ENCODE measurements at regions not wholly inside any gene's neighbourhood (a gene's known extent, or its start where the extent isn't known, plus 50 kb on each side); places are given as distances from the start of the nearest gene placed in this dataset.

- Histone ChIP-seq H2AK5ac (ENCODE audit: low read depth, low read length) (no peak overlapping the region), H3K9me1 (ENCODE audit: insufficient read depth, low read length) (no peaks in the 10 kb centered on the region), H2AFZ (replicated peaks; ENCODE audit: low read length, poor library complexity) (no peak overlapping the region), H3K23ac (ENCODE audit: low read depth, low read length) (no peak overlapping the region), H3K27me3 (ENCODE audit: control insufficient read depth, insufficient read depth, low read length) (no peaks in the 10 kb centered on the region), H2AK9ac (replicated peaks; ENCODE audit: low read depth, low read length, poor library complexity) (no peak overlapping the region), H3K9me3 (ENCODE audit: control insufficient read depth, insufficient read depth, low read length) (no peaks in the 10 kb centered on the region; the same call in 1 of the 2 replicates), H2BK5ac (ENCODE audit: low read depth, low read length, poor library complexity, severe bottlenecking) (no peak overlapping the region), H3K36me3 (ENCODE audit: control insufficient read depth, insufficient read depth, low read length) (no peaks in the 10 kb centered on the region), H3K4me2 (ENCODE audit: low read depth, low read length) (no peak overlapping the region), H3K9ac (ENCODE audit: low read depth, low read length) (no peak overlapping the region), H2BK20ac (ENCODE audit: low read depth, low read length) (no peak overlapping the region), H3K27ac (ENCODE audit: insufficient read depth, low read length) (no peak overlapping the region), H3K14ac (replicated peaks; ENCODE audit: low read depth, low read length) (no peak overlapping the region), H3K18ac (ENCODE audit: low read depth, low read length) (no peak overlapping the region), H4K8ac (ENCODE audit: low read depth in 2 of 2, low read length in 2 of 2) (no peak overlapping the region), H3K79me1 (ENCODE audit: low read depth in 1 of 2, low read length in 2 of 2) (no peaks in the 10 kb centered on the region), H3K56ac (ENCODE audit: extremely low read depth, insufficient read depth, low read length) (no peak overlapping the region), H3K4me3 (ENCODE audit: insufficient read depth, low read depth, low read length) (no peak overlapping the region), H2BK120ac (ENCODE audit: low read depth, low read length) (no peak overlapping the region), H2BK15ac (ENCODE audit: low read depth, low read length) (no peak overlapping the region), H4K20me1 (ENCODE audit: insufficient read depth, low read length) (no peaks in the 10 kb centered on the region), H3K4me1 (ENCODE audit: control insufficient read depth, insufficient read depth, low read length) (no peaks in the 10 kb centered on the region), H4K91ac (ENCODE audit: insufficient read depth, low read depth, low read length) (no peak overlapping the region), H4K5ac (ENCODE audit: low read depth, low read length) (no peak overlapping the region), H3K4ac (ENCODE audit: low read depth, low read length) (no peak overlapping the region)
- ChIA-PET CTCF (no interaction called here), POLR2A (ENCODE audit: unreplicated experiment) (no interaction called here)
- dilution Hi-C loops (cut with HindIII; ENCODE audit: low sequenced_read_pairs, unreplicated experiment) (no loop called here), intact Hi-C loops (cut with micrococcal nuclease) (no loop called here), in situ Hi-C loops (cut with MboI; ENCODE audit: low sequenced_read_pairs) (no loop called here)
- WGBS, 2 experiments (ENCODE audit: extremely low coverage in 2 of 2, insufficient read length in 1 of 2) = no CpG with 5 or more reads among the region's 5 CpGs
- TF ChIP-seq NFE2L2 (IDR thresholded peaks at IDR 0.05; ENCODE audit: low read depth, low read length) (no peak), FOS (IDR thresholded peaks at IDR 0.05; ENCODE audit: low read depth, low read length) (no peak), MAZ (IDR thresholded peaks at IDR 0.05; ENCODE audit: borderline replicate concordance, low read depth, low read length) (no peak), RCOR1 (IDR thresholded peaks at IDR 0.05; ENCODE audit: insufficient replicate concordance, low read length) (no peak), POLR2A (IDR thresholded peaks at IDR 0.05; ENCODE audit: low read depth, low read length) (no peak), MAFK (IDR thresholded peaks at IDR 0.05; ENCODE audit: low read depth, low read length) (no peak), SMC3 (IDR thresholded peaks at IDR 0.05; ENCODE audit: low read depth, low read length) (no peak), MXI1 (IDR thresholded peaks at IDR 0.05; ENCODE audit: borderline replicate concordance, low read depth, low read length) (no peak), ELK1 (IDR thresholded peaks at IDR 0.05; ENCODE audit: borderline replicate concordance, low read depth, low read length) (no peak), RAD21 (IDR thresholded peaks at IDR 0.05; ENCODE audit: low read length) (no peak)
- no peak for DNase-seq
- BruUV-seq (replicated peaks) = no TSS peak
- no peak for ATAC-seq (ENCODE audit: low read depth)
Observed at GRCh38 chr11:90912631-90913030, 689.8 kb upstream of the CHORDC1 start.

Measured in IMR-90 (cell line).